IPS DF 6.9 (cell line): ENCODE measurements at regions not wholly inside any gene's neighbourhood (a gene's known extent, or its start where the extent isn't known, plus 50 kb on each side); places are given as distances from the start of the nearest gene placed in this dataset.

ENCODE experiments used
- DNase-seq: peaks from one replicate; pipeline ENCODE4 v3.0.0-alpha.2; 2013; ENCODE audit warnings: low read depth, low spot score
- H3K27ac ChIP-seq: one replicate; pipeline ENCODE4 v1.5.1; 2013; ENCODE audit warnings: low read length, control low read depth
- H3K27me3 ChIP-seq: 2 replicates; pipeline ENCODE4 v1.6.1; 2013; ENCODE audit warnings: mild to moderate bottlenecking, low read length; ENCODE audit not compliant: control insufficient read depth, insufficient read depth
- H3K36me3 ChIP-seq: 2 replicates; pipeline ENCODE4 v1.6.1; 2013; ENCODE audit warnings: low read length; ENCODE audit not compliant: control insufficient read depth, insufficient read depth
- H3K4me1 ChIP-seq: 2 replicates; pipeline ENCODE4 v1.6.1; 2013; ENCODE audit warnings: low read length; ENCODE audit not compliant: control insufficient read depth, insufficient read depth
- H3K4me3 ChIP-seq: 2 replicates; pipeline ENCODE4 v1.5.1; 2013; ENCODE audit warnings: mild to moderate bottlenecking, low read length
- H3K9me3 ChIP-seq: 2 replicates; pipeline ENCODE4 v1.6.1; 2013; ENCODE audit warnings: low read length, inconsistent platforms; ENCODE audit not compliant: control insufficient read depth, insufficient read depth
- WGBS: extraction: QIAGEN DNeasy Blood & Tissue Kit; methylation state at CpG from one replicate; pipeline ENCODE4 v1.1.7; 2013; ENCODE audit warnings: mixed read lengths, missing lambda C conversion rate; ENCODE audit not compliant: insufficient read length, insufficient coverage; 5-methylcytosine and 5-hydroxymethylcytosine counted together

GRCh38 chr7:113784316-113784715, 134.5 kb downstream of the PPP1R3A start:
- no CpG with 5 or more reads among the region's 2 CpGs for WGBS
- H3K27me3 ChIP-seq, result no peaks in the 10 kb centered on the region
- no peak for DNase-seq
- no peaks in the 10 kb centered on the region for H3K36me3 ChIP-seq
- no peaks in the 10 kb centered on the region for H3K4me1 ChIP-seq
- no peaks in the 10 kb centered on the region for H3K9me3 ChIP-seq
- no peak overlapping the region for H3K4me3 ChIP-seq
- H3K27ac ChIP-seq, result no peak overlapping the region

GRCh38 chr7:113783403-113783802, 135.4 kb downstream of the PPP1R3A start:
- no peak overlapping the region for H3K4me3 ChIP-seq
- H3K4me1 ChIP-seq, result no peaks in the 10 kb centered on the region
- DNase-seq, result no peak
- no peaks in the 10 kb centered on the region for H3K27me3 ChIP-seq
- H3K36me3 ChIP-seq, result no peaks in the 10 kb centered on the region
- WGBS, result no CpG with 5 or more reads among the region's 4 CpGs
- no peak overlapping the region for H3K27ac ChIP-seq
- H3K9me3 ChIP-seq, result no peaks in the 10 kb centered on the region

DNA sequence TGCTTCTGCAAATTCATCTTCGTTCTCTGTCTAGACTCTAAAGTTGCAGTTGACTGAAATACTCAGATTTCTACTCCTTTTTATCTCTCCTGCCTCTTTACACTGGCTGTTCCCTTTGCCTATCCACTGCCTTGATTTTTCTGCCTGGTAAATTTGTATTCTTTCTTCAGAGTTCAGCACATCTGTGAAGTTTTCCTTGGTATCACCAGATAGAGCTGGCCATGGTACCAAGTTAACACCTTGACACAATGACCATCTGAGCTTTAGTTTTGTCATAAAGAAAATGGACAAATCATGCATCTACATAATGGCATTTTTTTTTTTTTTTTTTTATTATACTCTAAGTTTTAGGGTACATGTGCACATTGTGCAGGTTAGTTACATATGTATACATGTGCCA, 143.0 kb downstream of the PPP1R3A start:
- H3K9me3 ChIP-seq, result no peaks in the 10 kb centered on the region
- no peak for DNase-seq
- H3K27me3 ChIP-seq, result no peaks in the 10 kb centered on the region
- WGBS, result no CpG with 5 or more reads among the region's 1 CpG
- H3K4me1 ChIP-seq, result no peaks in the 10 kb centered on the region
- H3K4me3 ChIP-seq, result no peak overlapping the region
- H3K27ac ChIP-seq, result no peak overlapping the region
- H3K36me3 ChIP-seq, result no peaks in the 10 kb centered on the region

DNA sequence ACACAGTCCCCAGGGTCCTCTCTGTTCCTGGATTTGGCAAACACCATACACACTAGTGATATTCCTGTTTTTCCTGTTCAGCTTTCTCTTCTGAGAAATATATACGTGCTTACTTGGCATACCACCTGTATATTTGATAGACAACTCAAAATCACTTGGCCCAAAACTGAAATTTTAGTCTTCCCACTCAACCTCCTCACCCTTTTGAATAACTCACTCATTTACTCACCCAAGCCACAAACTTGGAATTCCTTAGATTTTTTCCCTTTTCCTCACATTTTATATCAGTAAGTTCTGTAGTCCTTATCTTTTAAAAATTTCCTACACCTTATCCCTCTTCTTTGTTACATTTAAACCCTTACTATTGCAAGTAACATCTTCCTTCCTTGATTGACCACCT, 143.4 kb downstream of the PPP1R3A start:
- Histone ChIP-seq H3K27me3 (no peaks in the 10 kb centered on the region), H3K27ac (no peak overlapping the region), H3K36me3 (no peaks in the 10 kb centered on the region), H3K4me3 (no peak overlapping the region), H3K4me1 (no peaks in the 10 kb centered on the region), H3K9me3 (no peaks in the 10 kb centered on the region)
- WGBS, result no CpG with 5 or more reads among the region's 1 CpG
- no peak for DNase-seq

DNA sequence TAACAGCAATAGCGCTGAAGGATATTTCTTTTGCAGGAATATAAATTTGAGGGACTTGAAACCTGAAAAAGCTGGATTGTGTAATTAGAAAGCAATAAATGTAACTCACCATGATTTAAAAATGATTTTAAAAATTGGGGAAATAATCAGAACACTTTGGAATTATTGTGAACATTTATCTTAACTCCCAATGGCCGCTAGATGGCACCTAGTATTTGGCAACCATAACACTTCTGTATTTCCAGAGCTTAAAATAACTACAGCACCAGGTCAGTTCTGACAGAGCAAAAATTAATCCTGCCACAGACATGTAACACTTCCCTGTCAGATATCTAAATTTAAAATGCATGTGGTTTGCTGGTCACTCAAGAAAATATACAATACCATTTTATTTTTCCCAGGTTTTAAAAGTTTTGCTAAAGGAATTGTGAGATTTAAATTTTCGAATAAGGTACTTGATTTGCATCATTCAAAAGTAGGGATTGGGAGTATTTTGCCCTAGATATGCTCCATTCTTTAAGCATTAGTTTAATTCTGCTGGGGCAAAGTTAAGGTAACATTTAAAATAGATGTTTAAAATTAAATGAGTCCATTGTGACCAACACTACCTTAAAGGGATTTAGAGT, 144.5 kb downstream of the PPP1R3A start:
- Histone ChIP-seq H3K27me3 (no peaks in the 10 kb centered on the region), H3K27ac (no peak overlapping the region), H3K4me1 (no peaks in the 10 kb centered on the region), H3K9me3 (no peaks in the 10 kb centered on the region), H3K36me3 (no peaks in the 10 kb centered on the region), H3K4me3 (no peak overlapping the region)
- no peak for DNase-seq
- no CpG with 5 or more reads among the region's 3 CpGs for WGBS

DNA sequence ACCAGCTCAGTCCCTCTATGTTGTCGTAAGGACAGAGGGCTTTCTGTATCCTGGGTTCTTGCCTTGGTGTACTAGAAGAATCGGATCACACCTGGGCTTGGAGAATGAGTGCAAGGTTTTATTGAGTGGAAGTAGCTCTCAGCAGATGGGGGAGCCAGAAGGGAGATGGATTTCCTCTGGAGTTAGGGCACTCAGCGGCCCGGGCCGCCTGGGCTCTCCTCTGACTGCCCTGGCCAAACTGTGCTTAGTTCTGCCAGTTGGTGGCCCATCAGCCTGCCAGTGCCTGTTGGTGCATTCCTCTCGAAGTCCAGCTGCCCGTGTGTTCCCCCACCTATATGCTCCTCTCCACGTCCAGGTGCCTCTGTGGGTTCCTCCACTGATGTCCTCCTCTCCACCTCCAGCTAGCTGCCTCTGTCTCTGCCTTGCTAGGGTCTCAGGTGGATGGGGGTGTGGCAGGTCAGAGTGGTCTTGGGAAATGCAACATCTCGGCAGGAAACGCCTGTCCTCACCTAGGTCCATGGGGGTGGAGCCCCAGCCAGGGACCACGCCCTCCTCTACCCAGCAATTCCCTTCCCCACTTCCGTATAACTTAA, 148.6 kb downstream of the PPP1R3A start:
- Histone ChIP-seq H3K36me3 (no peaks in the 10 kb centered on the region), H3K27me3 (no peaks in the 10 kb centered on the region), H3K4me1 (no peaks in the 10 kb centered on the region), H3K4me3 (no peak overlapping the region), H3K27ac (no peak overlapping the region), H3K9me3 (no peaks in the 10 kb centered on the region)
- DNase-seq, result no peak
- WGBS, result no CpG with 5 or more reads among the region's 12 CpGs

- no CpG with 5 or more reads among the region's 1 CpG for WGBS
- no peak overlapping the region for H3K27ac ChIP-seq
- no peaks in the 10 kb centered on the region for H3K27me3 ChIP-seq
- no peak for DNase-seq
- no peaks in the 10 kb centered on the region for H3K4me1 ChIP-seq
- H3K4me3 ChIP-seq, result no peak overlapping the region
- no peaks in the 10 kb centered on the region for H3K9me3 ChIP-seq
- H3K36me3 ChIP-seq, result no peaks in the 10 kb centered on the region
Observed at GRCh38 chr7:113768387-113768786, 150.4 kb downstream of the PPP1R3A start.

GRCh38 chr7:113764401-113765035, 154.3 kb downstream of the PPP1R3A start:
- Histone ChIP-seq H3K4me1 (no peaks in the 10 kb centered on the region), H3K36me3 (no peaks in the 10 kb centered on the region), H3K9me3 (no peaks in the 10 kb centered on the region), H3K27me3 (no peaks in the 10 kb centered on the region), H3K4me3 (no peak overlapping the region), H3K27ac (no peak overlapping the region)
- no peak for DNase-seq
- WGBS, result no CpG with 5 or more reads among the region's 2 CpGs

DNA sequence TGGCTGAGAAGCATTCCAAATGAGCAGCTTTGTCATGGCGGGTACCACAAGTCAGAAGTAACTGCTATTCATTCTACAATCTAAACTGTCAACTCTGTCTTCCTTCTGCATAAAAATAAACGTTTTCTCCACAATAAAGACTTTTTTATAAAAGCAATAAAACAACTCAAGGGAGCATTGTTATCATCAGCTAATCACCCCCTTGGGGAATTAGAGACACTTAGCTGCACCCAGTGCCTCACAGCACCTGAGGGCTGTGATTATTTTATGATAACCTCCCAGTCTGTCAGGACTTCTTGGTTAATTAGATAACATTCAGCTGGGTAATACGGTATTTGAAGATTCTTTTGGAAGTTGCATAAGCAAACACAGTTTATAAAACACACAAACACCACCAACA, 155.6 kb downstream of the PPP1R3A start:
- 100% methylated on average over 1 of the region's 3 CpGs for WGBS
- Histone ChIP-seq H3K36me3 (no peaks in the 10 kb centered on the region), H3K27me3 (no peaks in the 10 kb centered on the region), H3K4me3 (no peak overlapping the region), H3K9me3 (no peaks in the 10 kb centered on the region), H3K27ac (no peak overlapping the region), H3K4me1 (no peaks in the 10 kb centered on the region)
- no peak for DNase-seq

- no peak for DNase-seq
- no peaks in the 10 kb centered on the region for H3K27me3 ChIP-seq
- H3K4me3 ChIP-seq, result no peak overlapping the region
- H3K27ac ChIP-seq, result no peak overlapping the region
- H3K4me1 ChIP-seq, result no peaks in the 10 kb centered on the region
- no peaks in the 10 kb centered on the region for H3K9me3 ChIP-seq
- WGBS, result no CpG with 5 or more reads among the region's 1 CpG
- H3K36me3 ChIP-seq, result no peaks in the 10 kb centered on the region
Observed at GRCh38 chr7:113756250-113756649, 162.6 kb downstream of the PPP1R3A start.

GRCh38 chr7:113752689-113753088, 166.1 kb downstream of the PPP1R3A start:
- DNase-seq, result no peak
- H3K36me3 ChIP-seq, result no peaks in the 10 kb centered on the region
- no peak overlapping the region for H3K27ac ChIP-seq
- no peak overlapping the region for H3K4me3 ChIP-seq
- H3K9me3 ChIP-seq, result no peaks in the 10 kb centered on the region
- no peaks in the 10 kb centered on the region for H3K4me1 ChIP-seq
- no peaks in the 10 kb centered on the region for H3K27me3 ChIP-seq
- no CpG with 5 or more reads among the region's 3 CpGs for WGBS
